ENCODE measurements at regions not wholly inside any gene's neighbourhood (a gene's known extent, or its start where the extent isn't known, plus 50 kb on each side); places are given as distances from the start of the nearest gene placed in this dataset.

DNA sequence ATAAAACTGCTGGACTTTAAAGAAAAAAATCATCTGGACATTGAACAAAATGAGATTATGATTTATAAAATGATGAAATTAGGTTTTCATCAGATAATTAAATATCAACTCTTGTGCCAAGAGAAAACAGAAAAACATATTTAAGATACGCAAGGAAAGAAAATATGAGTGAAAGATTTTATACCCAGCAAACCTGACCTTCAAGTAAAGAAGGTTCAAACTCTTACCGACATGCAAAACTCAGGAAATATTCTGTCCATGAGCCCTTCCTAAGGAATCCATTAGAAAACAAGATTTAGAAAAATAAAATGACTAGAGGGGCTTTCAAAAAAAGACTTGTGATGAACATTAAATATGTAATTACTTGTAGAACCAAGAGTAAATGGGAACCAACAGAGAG is 257.2 kb upstream of the ARID1B start:
- no peak for DNase-seq (ENCODE audit: low read depth in 2 of 2)

DNA sequence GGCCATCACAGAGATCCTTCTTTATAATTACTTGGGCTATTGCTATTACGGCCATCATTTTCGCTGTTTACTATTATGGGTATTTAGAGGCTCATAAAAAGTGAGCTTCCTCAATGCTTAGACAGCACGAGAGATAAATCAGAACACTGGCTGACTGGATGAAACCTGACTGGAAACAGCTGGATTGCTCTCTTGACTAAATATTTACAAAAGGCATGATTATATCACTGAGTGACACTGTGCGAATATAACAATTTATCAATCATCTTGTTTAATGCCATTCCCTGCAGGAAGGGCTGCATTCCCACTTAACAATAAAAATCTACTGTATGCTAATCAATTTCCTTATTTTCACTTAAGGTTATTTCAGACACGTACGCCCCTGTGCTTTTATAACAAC is 260.1 kb upstream of the ARID1B start:
- DNase-seq (ENCODE audit: low read depth in 2 of 2), result no peak

DNA sequence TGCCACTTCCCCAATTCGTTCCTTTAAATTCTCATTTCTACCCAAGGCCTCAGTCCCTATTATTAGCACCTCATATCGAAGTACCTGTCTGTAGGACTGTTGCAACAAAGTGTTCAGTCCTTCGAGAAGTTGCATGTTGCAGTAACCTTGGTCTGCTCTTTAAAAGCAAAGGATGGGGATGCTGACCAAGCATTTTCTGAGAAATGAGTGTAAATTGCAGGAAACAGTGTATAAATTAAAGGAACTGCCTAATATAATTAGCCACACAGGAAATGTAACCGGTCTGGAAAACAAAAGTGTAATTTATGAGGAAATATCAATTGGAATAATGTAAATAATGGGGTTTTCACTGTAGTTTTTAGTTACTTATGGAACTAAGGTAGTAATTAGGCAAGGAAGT is 261.9 kb upstream of the ARID1B start:
- no peak for DNase-seq (ENCODE audit: low read depth in 2 of 2)

DNA sequence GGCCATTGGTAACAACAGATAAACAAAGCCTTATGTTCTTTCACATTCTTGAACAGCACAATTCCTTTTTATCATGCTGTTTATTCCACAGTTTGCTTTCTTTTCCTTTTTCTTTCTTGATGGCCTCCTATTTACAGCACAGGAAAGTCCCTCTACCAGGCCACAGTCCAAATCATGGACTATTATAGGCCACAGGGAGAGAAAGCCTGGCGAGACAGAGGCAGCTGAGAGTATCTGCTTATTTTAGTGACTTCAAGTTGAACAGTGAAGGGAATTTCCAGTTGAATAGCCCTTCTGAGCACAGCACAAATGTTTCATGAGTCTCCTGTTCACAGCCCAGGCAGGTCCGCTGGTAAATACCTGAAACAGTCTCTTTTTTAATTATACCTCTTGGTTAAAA is 263.7 kb upstream of the ARID1B start:
- no peak for DNase-seq (ENCODE audit: low read depth in 2 of 2)

DNA sequence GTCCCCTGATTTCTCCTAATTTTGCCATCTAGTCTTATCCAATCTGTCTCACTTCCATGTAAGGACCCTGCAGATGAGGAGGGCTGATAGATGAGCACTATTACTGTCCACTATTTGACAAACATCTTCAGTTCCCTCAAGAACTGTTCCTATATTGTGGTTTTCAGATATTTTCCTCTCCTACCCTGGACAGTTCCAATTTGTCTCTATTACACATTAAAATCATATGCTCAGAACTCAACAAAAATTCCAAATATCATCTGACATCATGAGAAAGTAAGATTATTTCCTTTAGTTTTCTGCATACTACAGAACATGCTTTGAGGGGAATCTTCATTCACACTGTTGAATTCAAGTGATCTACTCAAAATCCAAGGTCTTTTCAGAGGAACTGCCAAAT is 265.6 kb upstream of the ARID1B start:
- DNase-seq (ENCODE audit: low read depth in 2 of 2), result no peak

DNA sequence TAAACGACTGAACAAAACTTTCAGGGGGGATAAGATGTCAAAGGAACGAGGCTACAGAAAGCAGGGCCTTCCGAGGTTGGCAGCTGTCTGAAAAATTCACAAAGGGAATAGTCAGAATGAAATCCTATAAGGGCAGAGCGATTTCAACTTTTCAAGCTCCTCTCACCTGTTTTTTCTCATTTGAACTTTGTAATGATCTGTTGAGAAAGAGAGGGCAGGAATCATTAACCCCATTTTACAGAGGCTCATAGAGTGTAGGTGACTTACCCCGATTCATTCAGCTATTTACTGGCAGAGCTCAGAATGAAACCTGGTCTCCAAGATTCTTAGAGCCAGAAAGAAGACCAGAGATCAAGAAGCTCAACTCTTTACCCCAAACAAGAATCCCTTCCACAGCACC is 266.1 kb upstream of the ARID1B start:
- DNase-seq (ENCODE audit: low read depth in 2 of 2), result no peak

DNA sequence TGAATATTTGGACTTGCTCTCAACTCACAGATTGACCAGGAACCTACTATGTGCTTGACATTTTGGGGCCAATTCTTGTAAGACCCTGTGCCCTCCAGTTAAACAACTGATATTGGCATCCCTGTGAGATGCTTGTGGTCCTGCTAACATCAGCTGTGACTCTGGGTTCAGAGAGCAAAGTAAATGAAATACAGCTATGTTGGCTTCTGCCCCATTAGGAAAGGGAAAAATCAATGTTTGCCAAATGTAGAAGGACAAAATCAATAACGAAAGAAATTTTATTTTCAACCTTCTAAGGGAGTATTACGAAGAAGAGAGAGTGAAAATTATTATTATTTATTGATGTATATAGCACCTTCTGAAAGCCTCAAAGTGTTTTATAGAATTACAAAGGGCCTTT is 266.9 kb upstream of the ARID1B start:
- no peak for DNase-seq (ENCODE audit: low read depth in 2 of 2)

DNA sequence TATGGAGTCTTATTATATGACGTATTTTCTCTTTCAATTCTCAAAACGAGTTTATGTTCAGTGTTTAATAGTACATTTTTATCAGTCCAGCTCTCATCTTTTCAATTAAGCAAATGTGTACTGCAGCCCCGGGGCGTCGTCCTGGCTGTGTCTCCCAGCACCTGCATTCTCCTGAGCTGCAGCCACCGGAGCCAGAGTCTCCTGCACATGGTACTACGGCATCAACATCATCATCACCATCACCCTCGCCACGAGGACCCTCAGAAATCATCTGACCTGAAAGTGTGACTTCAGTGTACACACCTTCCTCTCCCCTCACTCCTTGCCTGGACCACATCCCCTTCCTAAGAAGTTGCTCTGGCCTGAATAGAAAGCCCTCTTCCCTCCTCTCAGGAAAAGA is 267.7 kb upstream of the ARID1B start:
- no peak for DNase-seq (ENCODE audit: low read depth in 2 of 2)

DNA sequence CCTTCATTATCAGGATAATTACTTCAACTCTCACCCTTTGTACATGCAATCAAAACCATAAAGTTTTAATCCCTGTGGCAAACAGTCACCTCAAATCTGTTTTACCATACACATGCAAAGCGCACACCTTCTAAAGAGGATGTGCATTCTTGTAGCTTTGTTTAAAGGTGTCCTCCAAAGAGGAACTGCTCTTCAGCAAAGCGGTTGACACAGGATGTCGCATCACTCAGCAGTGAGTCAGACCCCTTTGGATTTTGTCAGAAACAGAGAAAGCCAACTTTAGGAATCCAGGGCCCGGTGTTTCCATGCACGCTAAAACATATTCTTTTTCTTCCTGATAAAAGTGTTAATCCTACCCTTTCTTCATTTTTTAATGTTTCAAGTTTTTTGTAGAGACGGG is 268.3 kb upstream of the ARID1B start:
- DNase-seq (ENCODE audit: low read depth in 2 of 2), result no peak

DNA sequence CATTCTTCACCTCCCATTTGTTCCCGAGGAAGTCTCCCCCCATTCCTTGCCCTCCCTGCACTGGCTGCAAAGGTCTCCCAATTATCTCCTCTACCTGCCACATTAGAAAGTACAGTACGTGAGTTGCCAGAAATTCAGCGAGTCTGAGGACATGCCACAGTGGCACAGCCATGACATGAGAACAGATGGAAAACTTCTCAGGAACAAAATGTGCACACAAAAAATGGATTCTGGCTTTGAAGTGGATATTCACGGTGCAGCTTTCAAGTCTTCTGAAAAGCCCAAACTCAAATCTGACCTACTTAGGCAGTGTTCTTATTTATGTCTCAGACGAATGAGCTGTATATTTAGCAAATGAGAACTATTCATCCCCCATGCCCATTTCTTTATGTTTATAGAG is 269.1 kb upstream of the ARID1B start:
- DNase-seq (ENCODE audit: low read depth in 2 of 2), result no peak

DNA sequence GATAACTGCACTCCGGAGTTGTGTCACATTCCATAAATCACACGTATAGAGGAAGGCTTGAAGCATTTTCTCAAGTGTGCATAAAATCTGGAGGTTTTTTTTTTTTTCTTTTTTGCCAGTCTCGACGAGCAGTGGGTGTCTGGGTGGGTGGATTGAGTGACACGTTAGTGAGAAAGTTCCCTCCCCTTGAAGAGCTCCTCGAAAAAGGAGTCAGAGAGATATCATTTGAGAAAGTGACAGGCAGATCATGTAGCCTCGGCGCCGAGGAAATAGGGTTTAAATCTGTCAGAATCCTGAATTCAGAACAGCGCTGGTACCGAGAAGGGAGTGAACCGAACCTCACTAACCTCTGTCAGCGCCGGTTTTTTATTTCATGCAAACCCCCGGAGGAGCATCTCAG is 269.5 kb upstream of the ARID1B start:
- no peak for DNase-seq (ENCODE audit: low read depth in 2 of 2)

DNA sequence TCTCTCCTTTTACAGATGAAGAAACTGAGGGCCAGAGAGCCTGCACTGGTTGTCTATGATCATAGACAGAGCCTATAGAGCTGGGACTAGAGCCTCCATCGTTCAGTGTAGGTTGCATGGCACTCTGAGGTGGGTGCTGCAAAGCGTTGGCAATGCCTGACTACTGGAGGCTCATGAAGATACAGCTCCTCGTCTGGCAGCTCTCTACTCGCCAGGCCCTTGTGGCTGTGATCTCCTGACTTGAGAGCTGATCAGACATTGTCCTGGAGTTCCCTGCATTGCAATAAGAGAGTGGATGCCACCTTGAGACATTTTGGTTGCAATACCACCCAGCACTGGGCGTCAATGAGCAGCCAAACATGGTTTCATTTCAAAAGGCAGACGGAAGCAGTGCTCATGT is 270.1 kb upstream of the ARID1B start:
- DNase-seq (ENCODE audit: low read depth in 2 of 2), result no peak

DNA sequence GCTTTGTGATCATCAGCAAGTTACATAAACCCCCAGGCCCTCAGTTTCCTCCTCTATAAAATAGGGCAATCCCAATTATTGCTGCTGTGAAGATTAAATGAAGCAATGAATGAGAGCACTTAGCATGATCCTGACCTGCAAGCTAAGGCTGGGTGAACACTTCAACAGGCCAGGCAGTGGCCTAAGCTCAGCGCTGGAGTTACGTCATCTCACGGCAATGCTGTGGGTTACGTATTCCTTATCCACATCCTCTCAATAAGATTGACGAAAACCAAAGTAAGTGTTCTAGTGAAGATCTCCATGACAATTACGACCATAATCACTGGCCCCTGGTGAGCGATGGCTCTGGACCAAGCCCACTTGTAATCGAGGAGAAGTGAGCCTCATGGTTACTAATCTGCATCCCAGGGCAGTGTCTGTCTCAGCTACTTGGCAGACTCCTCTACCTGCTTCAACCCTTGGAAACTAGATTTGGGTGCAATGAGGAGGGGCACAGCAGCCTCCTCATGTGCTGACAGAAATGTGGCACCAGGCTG is 274.1 kb upstream of the ARID1B start:
- DNase-seq (ENCODE audit: low read depth in 2 of 2), result no peak

DNA sequence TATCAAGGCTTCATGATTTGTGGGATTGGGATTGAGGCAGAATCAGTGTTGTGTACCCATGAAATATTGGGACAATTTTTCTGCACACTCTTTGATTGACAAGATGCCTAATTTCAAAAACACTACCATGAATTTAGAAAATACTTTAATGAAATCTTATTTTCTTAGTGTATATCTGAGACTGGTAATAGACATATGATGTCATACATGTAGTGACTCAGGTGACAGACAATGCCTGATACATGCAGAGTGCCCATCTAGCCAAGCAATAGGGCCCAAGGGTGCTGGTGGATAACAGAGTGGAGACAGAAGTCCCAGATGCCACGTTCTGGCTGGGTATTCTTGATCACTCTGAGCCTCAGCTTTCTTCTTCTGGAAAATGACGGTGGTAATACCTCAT is 279.6 kb upstream of the ARID1B start:
- DNase-seq (ENCODE audit: low read depth in 2 of 2), result no peak

DNA sequence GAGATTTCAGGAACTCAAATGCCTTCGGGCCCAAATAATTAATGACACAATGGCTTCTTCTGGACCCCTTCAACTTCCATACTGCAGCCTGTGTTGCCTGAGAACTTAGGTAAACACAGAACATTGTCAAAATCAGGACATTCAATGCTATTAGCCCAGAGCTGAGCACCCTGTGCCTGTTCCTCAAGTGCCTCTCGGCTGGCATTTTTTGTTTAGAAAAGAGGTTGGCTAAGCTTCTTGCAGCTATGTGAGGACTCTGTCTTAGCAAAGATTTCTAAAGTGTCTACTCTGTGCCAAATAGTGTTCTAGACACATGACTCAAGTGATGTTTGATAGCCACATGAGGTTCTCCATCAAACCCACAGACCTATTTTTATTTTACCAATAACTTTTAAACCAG is 289.3 kb upstream of the ARID1B start:
- DNase-seq (ENCODE audit: low read depth in 2 of 2), result no peak

DNA sequence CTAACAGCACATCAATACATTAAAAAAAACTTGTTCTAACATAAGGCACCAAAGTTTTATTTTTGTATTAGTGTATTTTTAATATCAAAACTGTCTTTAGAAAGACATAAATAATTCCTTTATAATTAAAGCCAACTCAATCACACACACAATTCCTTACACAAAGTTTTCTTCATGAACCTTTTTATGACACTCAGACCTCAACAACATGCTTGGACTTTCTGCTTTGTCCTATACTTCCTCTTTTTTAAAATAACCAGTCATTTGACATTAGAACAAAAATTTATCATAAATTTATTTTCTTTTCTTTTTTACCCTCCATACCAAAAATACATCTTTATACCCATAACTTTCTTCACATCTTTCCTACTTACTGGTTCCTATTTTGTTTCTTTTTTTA is 292.0 kb upstream of the ARID1B start:
- no peak for DNase-seq (ENCODE audit: low read depth in 2 of 2)

DNA sequence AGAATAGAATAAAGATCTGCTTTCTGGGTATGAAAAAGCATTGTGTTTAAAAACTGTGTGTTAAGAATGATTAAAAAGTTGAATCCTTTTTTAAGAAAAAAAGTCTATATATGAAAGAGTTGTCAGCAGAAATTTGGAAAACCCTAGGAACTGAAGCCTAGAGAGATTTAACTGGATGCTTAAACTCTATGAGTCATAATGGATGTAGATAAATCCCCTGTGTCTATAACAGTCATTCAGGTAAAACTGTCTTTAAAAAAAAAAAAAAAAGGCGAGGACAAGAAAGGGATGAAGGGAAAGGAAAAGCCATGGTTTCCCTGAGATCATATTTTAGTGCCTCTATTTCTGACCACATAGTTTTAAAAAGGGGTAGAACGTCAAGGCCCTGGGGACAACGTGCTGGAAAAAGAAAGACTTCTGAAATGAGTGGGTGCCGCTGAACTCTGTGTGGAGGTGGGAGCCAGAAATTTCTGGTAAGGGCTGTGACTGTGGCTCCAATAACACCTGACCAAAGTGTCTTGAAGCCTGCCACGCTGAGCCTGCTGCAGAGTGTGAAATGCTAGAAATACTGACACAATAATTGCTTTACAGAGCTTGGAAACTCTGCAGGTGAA is 302.6 kb upstream of the ARID1B start:
- DNase-seq (ENCODE audit: low read depth in 2 of 2), result no peak

DNA sequence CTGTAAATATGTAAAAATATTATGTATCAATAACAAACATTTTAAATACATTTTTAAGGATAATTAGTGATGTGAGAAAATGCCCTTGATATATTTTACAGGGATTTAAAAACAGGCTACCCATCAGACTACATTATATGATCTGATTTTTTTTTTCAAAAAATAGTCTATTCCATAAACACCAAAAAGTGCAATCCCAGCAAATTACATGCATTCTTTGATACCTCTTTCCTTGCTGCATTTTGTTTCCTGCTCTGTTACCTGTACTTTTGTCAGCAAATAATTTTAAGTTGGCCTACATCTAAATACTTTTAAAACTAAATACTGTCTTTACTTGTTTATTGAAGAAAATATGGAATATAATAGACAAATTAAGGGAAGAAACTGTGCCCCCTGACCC is 306.2 kb upstream of the ARID1B start:
- no peak for DNase-seq (ENCODE audit: low read depth in 2 of 2)

DNA sequence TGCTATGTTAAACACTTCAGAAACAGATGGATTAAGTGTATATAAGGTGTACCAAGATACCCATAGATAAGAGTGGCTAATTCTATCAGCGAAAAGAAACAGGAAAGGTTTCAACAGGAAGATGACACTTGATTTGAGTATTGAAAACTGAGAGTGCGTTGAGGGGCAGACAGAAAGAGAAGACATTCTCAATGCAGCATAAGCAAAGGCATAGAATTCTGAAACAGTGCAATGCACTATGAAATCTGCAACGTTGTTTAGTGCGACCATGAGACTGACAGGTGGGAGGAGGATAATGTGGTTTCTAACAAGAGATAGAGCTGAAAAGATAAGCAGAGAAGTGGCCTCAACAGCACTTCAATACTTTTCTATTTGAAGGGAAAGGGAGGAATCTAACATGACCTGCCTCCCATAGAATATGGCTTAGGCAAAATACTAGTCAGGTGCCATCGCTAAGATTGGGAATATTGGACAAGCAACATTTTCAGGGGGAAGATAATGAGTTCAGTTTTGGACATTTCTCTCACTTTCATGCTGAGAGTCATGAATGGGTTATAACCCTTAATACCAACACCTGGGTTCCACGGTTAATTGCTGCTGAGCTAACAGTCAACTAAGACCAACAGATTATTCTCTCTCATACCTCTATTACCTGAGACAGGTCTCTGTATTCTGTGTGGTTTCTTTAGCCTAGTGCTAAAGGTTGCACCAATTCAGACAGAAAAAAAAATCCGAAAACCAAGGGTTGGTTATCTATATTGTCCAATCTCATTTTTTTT is 312.9 kb upstream of the ARID1B start:
- no peak for DNase-seq (ENCODE audit: low read depth in 2 of 2)

DNA sequence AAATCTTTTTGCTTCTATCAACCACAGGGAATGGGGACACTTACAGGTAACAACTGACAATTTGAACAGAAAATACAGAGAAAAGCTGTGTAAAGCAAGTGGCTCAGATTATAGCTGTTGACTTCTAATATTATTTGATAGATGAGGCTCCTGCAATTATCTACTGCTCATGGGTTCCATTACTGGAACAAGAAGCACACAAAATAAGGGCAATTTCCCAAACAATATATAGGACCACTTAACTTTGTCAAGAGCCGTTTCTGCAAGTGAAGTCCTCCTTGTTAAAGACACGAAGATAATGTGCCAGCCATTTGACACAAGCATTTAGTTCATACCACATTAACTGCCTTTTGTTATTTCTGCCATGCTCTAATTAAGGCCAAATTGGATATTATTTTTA is 315.5 kb upstream of the ARID1B start:
- DNase-seq (ENCODE audit: low read depth in 2 of 2), result no peak

DNA sequence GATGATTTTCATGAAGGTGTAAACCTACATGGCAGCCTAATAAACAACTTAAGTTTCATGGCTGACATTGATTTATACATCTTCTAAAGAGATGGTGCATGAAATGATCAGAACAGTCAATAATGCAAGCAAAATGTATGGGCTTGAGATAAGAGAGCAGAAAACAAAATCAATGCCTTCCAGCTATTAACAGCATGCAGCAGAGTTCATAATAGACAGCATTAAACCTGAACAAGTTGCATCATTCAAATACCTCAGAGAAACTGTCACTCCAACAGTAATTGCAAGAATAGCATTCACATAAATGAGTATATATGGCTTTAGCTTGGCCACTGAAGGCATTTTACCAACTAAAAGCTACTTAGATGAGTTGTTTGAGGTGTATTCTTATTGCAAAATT is 319.6 kb upstream of the ARID1B start:
- no peak for DNase-seq (ENCODE audit: low read depth in 2 of 2)

DNA sequence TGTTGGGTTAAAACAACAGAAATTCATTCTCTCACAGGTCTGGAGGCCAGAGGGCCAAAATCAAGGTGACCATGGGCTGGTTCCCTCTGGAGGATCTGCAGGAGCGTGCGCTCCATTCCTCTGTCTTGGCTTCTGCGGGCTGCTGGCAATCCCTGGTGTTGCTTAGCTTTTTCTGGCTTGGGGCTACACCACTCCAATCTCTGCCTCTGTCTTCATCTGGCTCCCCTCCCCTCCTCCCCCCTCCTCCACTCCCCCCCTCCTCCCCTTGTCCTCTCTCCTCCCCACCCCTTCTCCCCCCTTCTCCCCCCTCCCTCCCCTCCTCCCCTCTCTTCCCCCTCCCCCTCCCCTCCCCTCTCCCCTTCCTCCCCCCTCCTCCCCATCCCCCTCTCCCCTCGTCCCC is 321.3 kb upstream of the ARID1B start:
- no peak for DNase-seq (ENCODE audit: low read depth in 2 of 2)

DNA sequence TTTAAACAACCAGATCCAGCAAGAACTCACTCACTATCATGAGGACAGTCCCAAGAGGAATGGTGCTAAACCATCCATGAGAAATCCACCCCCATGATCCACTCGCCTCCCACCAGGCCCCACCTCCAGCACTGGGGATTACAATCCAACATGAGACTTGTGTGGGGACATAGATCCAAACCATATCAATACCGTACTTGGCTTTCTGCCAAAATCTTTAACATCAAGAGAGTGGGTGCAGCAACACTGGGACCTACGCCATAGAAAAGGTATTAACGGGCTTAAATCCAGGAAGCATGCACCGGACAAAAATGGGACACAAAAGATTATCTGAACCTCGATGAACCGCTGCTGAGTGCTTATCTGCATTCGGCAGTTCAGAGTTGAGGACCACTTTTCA is 322.3 kb upstream of the ARID1B start:
- DNase-seq (ENCODE audit: low read depth in 2 of 2), result no peak

DNA sequence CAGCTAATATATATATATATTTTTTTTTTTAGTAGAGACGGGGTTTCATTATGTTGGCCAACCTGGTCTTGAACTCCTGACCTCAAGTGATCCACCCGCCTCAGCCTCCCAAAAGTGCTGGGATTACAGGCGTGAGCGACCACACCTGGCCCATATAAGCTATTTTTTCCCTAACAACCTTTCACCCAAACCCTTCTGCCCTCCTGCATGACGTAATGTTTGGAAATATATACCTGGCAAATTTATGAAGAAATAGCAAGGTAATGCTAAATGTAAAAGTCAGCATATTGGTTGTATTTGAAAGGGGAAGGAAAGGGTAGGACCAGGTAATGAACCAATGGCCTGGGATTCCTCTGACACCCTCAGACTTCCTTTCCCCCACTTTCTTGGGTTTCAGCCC is 325.5 kb upstream of the ARID1B start:
- DNase-seq (ENCODE audit: low read depth in 2 of 2), result no peak
